Astrocyte (in vitro differentiated cells and primary cell): ENCODE measurements at regions not wholly inside any gene's neighbourhood (a gene's known extent, or its start where the extent isn't known, plus 50 kb on each side); places are given as distances from the start of the nearest gene placed in this dataset.

ENCODE experiments used
- EZH2 ChIP-seq: IDR thresholded peaks from 2 replicates; pipeline ENCODE4 v1.6.1; 2012; ENCODE audit warnings: mild to moderate bottlenecking, low read length, inconsistent platforms; ENCODE audit not compliant: insufficient read depth
- TF ChIP-seq, protein P1 (sequence below): IDR thresholded peaks from 2 replicates; pipeline ENCODE4 v1.5.1; 2011; ENCODE audit warnings: low read depth, mild to moderate bottlenecking, inconsistent platforms, low read length, moderate library complexity; ENCODE audit not compliant: insufficient read depth

DNA sequence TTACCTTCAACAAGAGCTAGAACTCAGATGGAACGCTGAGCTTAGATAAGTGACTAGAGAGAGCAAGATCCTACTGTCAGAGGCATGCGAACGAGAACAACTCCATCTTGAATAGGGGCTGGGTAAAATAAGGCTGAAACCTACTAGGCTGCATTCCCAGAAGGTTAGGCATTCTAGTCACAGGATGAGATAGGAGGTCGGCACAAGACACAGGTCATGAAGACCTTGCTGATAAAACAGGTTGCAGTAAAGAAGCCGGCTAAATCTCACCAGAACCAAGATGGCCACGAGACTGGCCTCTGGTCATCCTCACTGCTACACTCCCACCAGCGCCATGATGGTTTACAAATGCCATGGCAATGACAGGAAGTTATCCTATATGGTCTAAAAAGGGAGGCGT, 59.6 kb upstream of the PLEKHG3 start:
- TF ChIP-seq, protein P1, sequence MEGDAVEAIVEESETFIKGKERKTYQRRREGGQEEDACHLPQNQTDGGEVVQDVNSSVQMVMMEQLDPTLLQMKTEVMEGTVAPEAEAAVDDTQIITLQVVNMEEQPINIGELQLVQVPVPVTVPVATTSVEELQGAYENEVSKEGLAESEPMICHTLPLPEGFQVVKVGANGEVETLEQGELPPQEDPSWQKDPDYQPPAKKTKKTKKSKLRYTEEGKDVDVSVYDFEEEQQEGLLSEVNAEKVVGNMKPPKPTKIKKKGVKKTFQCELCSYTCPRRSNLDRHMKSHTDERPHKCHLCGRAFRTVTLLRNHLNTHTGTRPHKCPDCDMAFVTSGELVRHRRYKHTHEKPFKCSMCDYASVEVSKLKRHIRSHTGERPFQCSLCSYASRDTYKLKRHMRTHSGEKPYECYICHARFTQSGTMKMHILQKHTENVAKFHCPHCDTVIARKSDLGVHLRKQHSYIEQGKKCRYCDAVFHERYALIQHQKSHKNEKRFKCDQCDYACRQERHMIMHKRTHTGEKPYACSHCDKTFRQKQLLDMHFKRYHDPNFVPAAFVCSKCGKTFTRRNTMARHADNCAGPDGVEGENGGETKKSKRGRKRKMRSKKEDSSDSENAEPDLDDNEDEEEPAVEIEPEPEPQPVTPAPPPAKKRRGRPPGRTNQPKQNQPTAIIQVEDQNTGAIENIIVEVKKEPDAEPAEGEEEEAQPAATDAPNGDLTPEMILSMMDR, result no peak
- no peak for TF ChIP-seq EZH2
